ENCODE measurements at regions not wholly inside any gene's neighbourhood (a gene's known extent, or its start where the extent isn't known, plus 50 kb on each side); places are given as distances from the start of the nearest gene placed in this dataset.

DNA sequence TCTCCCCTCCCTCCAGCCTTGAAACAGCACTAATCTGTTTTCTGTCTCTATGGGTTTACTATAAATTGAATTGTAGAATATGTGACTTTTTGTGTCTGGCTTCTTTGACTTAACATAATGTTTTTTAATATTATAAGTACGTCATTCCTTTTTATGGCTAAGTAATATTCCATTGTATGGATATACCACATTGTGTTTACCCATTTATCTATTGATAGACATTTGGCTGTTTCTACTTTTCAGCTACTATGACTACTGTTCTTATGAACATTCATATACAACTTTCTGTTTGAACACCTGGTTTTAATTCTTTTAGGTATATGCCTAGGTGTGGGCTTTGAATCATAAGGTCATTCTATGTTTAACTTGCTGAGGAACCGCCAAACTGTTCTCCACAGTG is 961.9 kb downstream of the CDH8 start:
- intact Hi-C loops (cut with DNase I) = no loop called here
- no peak for TF ChIP-seq EP300 (IDR thresholded peaks at IDR 0.05)
- TF ChIP-seq, protein P1, sequence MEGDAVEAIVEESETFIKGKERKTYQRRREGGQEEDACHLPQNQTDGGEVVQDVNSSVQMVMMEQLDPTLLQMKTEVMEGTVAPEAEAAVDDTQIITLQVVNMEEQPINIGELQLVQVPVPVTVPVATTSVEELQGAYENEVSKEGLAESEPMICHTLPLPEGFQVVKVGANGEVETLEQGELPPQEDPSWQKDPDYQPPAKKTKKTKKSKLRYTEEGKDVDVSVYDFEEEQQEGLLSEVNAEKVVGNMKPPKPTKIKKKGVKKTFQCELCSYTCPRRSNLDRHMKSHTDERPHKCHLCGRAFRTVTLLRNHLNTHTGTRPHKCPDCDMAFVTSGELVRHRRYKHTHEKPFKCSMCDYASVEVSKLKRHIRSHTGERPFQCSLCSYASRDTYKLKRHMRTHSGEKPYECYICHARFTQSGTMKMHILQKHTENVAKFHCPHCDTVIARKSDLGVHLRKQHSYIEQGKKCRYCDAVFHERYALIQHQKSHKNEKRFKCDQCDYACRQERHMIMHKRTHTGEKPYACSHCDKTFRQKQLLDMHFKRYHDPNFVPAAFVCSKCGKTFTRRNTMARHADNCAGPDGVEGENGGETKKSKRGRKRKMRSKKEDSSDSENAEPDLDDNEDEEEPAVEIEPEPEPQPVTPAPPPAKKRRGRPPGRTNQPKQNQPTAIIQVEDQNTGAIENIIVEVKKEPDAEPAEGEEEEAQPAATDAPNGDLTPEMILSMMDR (IDR thresholded peaks at IDR 0.05) = no peak
- no peak for TF ChIP-seq POLR2AphosphoS5 (IDR thresholded peaks at IDR 0.05)
- no peak for TF ChIP-seq POLR2A (IDR thresholded peaks at IDR 0.05)
- Histone ChIP-seq H3K36me3 (no peaks in the 10 kb centered on the region), H3K4me3 (no peak overlapping the region), H3K4me1 (no peaks in the 10 kb centered on the region), H3K27ac (no peak overlapping the region), H3K9me3 (no peaks in the 10 kb centered on the region), H3K27me3 (no peaks in the 10 kb centered on the region)
- DNase-seq = no peak
- 68 to 91% methylated on average over 2 of the region's 2 CpGs for WGBS, 2 donors

DNA sequence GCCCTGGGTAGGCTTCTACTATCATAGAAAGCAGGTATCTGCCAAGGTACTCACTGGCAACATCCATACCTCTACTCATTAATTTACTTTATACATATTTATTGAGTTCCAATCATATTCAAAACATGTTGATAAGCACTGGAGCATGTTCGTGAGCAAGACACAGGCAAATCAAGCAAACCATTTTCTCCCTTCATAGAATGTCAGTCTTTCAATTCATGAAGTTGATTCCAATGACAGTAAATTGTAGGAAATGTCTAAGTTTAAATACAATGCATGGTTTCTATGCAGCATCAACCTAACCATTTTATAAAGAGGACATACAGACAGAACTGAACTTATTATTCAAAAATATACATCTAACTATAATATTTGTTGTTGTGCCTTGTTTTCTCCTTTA is 978.6 kb downstream of the CDH8 start:
- no peak for DNase-seq
- no peak overlapping the region for H3K27ac ChIP-seq
- H3K36me3 ChIP-seq = no peaks in the 10 kb centered on the region
- no peak overlapping the region for H3K4me3 ChIP-seq
- peaks cover 0 to 3% (median 0%) of the 10 kb centered on the region in 4 donors for H3K9me3 ChIP-seq
- no peak for TF ChIP-seq EP300 (IDR thresholded peaks at IDR 0.05)
- no peak for TF ChIP-seq POLR2AphosphoS5 (IDR thresholded peaks at IDR 0.05)
- no peak for TF ChIP-seq POLR2A (IDR thresholded peaks at IDR 0.05)
- TF ChIP-seq, protein P1 (IDR thresholded peaks at IDR 0.05) = no peak
- WGBS, 2 donors = 57 to 88% methylated on average over 1 of the region's 1 CpG
- intact Hi-C loops (cut with DNase I) = no loop called here
- no peaks in the 10 kb centered on the region for H3K4me1 ChIP-seq
- H3K27me3 ChIP-seq = no peaks in the 10 kb centered on the region

DNA sequence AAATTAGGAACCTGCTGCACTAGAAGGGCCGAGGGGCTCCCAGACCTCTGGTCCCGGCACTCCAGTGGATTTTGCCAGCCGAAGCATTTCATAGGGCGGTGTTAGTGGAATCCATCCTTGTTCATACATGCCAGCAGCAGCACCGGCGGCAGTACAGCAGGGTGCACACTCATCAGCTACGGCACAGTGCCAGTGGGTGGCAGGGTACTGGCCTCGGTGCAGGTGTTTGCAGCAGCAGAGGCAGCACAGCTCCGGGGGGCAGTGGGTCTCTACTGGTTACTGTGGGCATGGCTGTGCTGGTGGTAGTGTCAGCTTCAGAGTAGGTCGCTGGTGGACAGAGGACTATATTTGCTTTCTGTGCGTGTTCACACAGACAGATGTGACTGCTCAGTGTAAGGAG is 985.7 kb downstream of the CDH8 start:
- intact Hi-C loops (cut with DNase I) = no loop called here
- TF ChIP-seq, protein P1 (IDR thresholded peaks at IDR 0.05) = no peak
- TF ChIP-seq POLR2AphosphoS5 (IDR thresholded peaks at IDR 0.05) (no peak), POLR2A (IDR thresholded peaks at IDR 0.05) (no peak), EP300 (IDR thresholded peaks at IDR 0.05) (no peak)
- Histone ChIP-seq H3K36me3 (no peaks in the 10 kb centered on the region), H3K27ac (no peak overlapping the region), H3K4me1 (no peaks in the 10 kb centered on the region), H3K4me3 (no peak overlapping the region), H3K9me3 (no peaks in the 10 kb centered on the region), H3K27me3 (no peaks in the 10 kb centered on the region)
- peak; percentile 50 for DNase-seq
- WGBS, 2 donors = 76 to 84% methylated on average over 11 of the region's 11 CpGs

DNA sequence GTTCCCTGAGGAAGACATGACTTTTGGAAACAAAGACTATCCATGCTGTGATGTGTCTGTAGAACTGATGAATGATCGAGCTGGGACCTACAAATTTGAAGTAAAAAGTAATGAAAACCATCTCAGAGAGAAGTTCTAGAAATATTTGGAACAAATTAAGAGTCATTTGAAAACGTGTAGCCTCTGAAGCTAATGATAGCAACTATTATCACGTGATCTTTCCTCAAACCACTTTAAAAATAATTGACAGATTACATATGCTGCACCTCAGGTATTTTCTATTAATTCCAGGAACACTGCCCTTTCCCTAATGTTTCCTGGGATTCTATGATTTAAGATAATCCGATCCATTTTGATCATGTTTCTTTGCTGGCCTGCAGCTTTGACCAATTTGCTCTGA is 990.3 kb downstream of the CDH8 start:
- H3K4me1 ChIP-seq = no peaks in the 10 kb centered on the region
- H3K9me3 ChIP-seq = no peaks in the 10 kb centered on the region
- no peak overlapping the region for H3K4me3 ChIP-seq
- DNase-seq = no peak
- no peaks in the 10 kb centered on the region for H3K36me3 ChIP-seq
- TF ChIP-seq POLR2A (IDR thresholded peaks at IDR 0.05) (no peak), EP300 (IDR thresholded peaks at IDR 0.05) (no peak), POLR2AphosphoS5 (IDR thresholded peaks at IDR 0.05) (no peak)
- TF ChIP-seq, protein P1 (IDR thresholded peaks at IDR 0.05) = no peak
- no peak overlapping the region for H3K27ac ChIP-seq
- WGBS, 2 donors = 37 to 51% methylated on average over 4 of the region's 4 CpGs
- H3K27me3 ChIP-seq = no peaks in the 10 kb centered on the region
- intact Hi-C loops (cut with DNase I) = no loop called here

DNA sequence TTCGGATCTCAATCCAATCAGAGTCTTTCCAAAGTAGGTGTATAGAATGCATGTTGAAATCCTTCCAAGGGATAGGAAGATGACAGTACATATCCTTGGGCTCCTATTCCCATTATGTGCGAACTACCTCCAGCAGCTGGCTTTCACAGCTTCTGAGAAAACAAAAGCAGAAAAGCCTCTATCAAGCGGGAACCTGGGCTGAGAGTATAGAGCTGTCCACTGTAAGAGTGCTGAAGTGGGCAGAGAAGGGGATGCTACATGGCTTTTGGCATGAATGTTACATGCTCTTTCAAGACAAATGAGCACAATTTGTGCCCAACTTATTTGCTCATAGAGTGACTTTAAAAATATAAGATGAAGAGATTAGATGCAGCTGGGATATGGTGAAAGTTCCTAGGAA is 993.5 kb downstream of the CDH8 start:
- H3K27ac ChIP-seq = no peak overlapping the region
- no peaks in the 10 kb centered on the region for H3K4me1 ChIP-seq
- H3K4me3 ChIP-seq = no peak overlapping the region
- intact Hi-C loops (cut with DNase I) = no loop called here
- H3K27me3 ChIP-seq = no peaks in the 10 kb centered on the region
- DNase-seq = no peak
- no peaks in the 10 kb centered on the region for H3K36me3 ChIP-seq
- TF ChIP-seq POLR2AphosphoS5 (IDR thresholded peaks at IDR 0.05) (no peak), EP300 (IDR thresholded peaks at IDR 0.05) (no peak), POLR2A (IDR thresholded peaks at IDR 0.05) (no peak)
- TF ChIP-seq, protein P1 (IDR thresholded peaks at IDR 0.05) = no peak
- no peaks in the 10 kb centered on the region for H3K9me3 ChIP-seq
- WGBS, 2 donors = 43 to 45% methylated on average over 3 of the region's 3 CpGs
